GM06990 (cell line): ENCODE measurements at regions not wholly inside any gene's neighbourhood (a gene's known extent, or its start where the extent isn't known, plus 50 kb on each side); places are given as distances from the start of the nearest gene placed in this dataset.

Experiments
- DNase-seq: peaks from one replicate; pipeline ENCODE4 v3.0.0-alpha.2; 2011; ENCODE audit not compliant: insufficient read length; ENCODE audit errors: extremely low read depth
- H3K27me3 ChIP-seq: replicated peaks from 2 replicates; pipeline ENCODE4 v1.6.0; 2011; ENCODE audit warnings: low read length; ENCODE audit not compliant: control insufficient read depth, insufficient read depth
- H3K36me3 ChIP-seq: 2 replicates; pipeline ENCODE4 v1.5.1; 2011; ENCODE audit warnings: low read length; ENCODE audit not compliant: control insufficient read depth, insufficient read depth
- H3K4me3 ChIP-seq: replicated peaks from 2 replicates; pipeline ENCODE4 v1.5.1; 2011; ENCODE audit warnings: low read depth, mild to moderate bottlenecking, control low read depth, low read length
- CTCF ChIP-seq: IDR thresholded peaks from 2 replicates; pipeline ENCODE4 v1.5.1; 2011; ENCODE audit warnings: low read length, control low read depth, mild to moderate bottlenecking, inconsistent platforms; ENCODE audit not compliant: insufficient read depth, poor library complexity, severe bottlenecking

DNA sequence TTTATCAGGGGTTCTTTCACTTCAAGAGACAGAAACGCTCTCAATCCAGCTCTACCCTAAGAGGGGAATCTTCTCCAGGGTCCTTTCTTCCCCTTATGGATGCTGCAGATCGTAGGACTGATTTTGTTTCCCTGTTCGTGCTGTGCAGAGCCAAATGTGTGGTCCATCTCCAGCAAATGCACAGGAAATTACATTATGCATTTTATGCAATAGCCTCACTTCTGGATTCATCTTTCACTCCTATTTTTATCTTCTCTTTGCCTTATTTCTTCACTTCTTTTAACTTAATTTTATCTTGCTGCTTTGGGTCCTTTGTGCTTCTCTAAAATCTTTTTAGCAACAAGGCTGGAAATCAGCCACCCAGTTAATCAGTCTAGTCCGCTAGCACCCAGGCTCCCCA lies 184.5 kb upstream of the INHBA start:
- no peak for DNase-seq
- no peaks in the 10 kb centered on the region for H3K27me3 ChIP-seq

DNA sequence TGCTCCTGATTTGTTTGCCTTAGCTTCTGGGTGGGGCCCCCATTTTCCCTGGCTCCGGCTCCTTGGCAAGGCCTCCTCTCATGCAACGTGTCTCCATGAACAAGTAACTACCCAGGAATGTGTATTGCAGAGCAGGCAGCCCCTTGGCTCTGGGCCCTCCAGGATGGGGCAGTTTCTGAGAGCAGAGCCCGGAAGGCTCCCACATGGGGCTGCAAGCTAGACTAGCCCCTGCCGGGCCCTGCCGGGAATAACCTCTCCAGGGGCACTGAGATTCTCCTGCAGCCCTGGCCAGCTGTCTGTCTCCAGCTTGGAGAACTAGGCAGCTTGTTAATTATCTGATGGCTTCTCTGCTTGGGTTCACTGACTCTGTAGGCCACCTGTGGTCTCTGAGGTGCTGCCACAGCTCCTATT lies 184.0 kb upstream of the INHBA start:
- DNase-seq, result no peak
- no peak for TF ChIP-seq CTCF
- Histone ChIP-seq H3K36me3 (no peaks in the 10 kb centered on the region), H3K27me3 (no peaks in the 10 kb centered on the region), H3K4me3 (no peak overlapping the region)

More for the DNA sequence above, 184.5 kb upstream of the INHBA start:
- H3K36me3 ChIP-seq, result no peaks in the 10 kb centered on the region
- TF ChIP-seq CTCF, result no peak
- no peak overlapping the region for H3K4me3 ChIP-seq

GRCh38 chr7:41886262-41886900 lies 183.5 kb upstream of the INHBA start:
- DNase-seq, result no peak
- no peak overlapping the region for H3K4me3 ChIP-seq
- TF ChIP-seq CTCF, result no peak
- H3K36me3 ChIP-seq, result no peaks in the 10 kb centered on the region
- H3K27me3 ChIP-seq, result no peaks in the 10 kb centered on the region

DNA sequence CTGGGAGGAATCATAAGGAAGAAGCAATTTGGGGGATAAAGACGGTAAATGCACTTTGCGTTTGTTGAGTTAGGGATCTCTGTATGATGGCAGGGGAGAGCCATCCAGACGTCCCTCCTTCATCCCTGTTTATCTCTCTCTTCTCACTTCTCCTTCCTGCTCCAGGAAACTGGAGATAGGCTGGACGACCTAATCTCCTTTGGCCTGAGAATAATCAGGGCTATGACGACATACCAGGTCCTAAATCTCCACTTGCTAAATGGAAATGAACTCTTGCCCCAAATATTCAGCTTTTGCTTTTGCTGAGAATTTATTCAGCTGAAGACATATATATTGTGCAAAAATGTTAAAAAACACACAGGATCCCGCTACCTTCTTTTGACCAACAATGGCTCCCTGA lies 182.9 kb upstream of the INHBA start:
- Histone ChIP-seq H3K4me3 (no peak overlapping the region), H3K36me3 (no peaks in the 10 kb centered on the region), H3K27me3 (no peaks in the 10 kb centered on the region)
- no peak for DNase-seq
- TF ChIP-seq CTCF, result no peak

- TF ChIP-seq CTCF, result no peak
- DNase-seq, result no peak
- no peak overlapping the region for H3K4me3 ChIP-seq
- no peaks in the 10 kb centered on the region for H3K27me3 ChIP-seq
- no peaks in the 10 kb centered on the region for H3K36me3 ChIP-seq
Observed at GRCh38 chr7:41885078-41885477, 182.2 kb upstream of the INHBA start.
